ENCODE measurements at regions not wholly inside any gene's neighbourhood (a gene's known extent, or its start where the extent isn't known, plus 50 kb on each side); places are given as distances from the start of the nearest gene placed in this dataset.

DNA sequence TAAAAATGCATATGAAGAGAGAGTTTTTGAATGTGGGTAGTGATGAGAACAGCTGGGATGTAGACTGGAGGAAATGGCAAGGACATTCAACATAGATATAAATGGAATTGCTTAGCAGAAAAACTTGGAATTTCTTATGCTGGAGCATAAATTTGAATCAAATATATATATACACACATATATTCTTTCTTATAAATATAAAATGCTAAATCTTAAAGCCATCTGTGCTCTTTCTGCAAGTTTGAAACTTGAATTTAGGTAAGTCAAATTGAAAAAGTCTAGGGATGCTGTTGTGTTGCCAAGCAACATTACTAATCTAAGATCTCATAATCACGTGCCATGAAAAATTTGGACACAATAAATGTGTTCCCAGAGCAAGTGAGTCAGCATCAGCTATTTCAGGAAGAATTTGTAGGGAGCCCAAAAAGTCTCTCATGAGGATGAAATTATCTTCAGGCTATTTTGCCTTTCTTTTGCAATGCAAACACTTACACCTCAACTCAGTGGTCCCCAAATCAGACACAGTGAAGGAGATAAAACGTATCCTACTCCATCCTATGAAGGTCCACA lies 58.4 kb upstream of the ALDH1A1 start:
- no peak for DNase-seq

DNA sequence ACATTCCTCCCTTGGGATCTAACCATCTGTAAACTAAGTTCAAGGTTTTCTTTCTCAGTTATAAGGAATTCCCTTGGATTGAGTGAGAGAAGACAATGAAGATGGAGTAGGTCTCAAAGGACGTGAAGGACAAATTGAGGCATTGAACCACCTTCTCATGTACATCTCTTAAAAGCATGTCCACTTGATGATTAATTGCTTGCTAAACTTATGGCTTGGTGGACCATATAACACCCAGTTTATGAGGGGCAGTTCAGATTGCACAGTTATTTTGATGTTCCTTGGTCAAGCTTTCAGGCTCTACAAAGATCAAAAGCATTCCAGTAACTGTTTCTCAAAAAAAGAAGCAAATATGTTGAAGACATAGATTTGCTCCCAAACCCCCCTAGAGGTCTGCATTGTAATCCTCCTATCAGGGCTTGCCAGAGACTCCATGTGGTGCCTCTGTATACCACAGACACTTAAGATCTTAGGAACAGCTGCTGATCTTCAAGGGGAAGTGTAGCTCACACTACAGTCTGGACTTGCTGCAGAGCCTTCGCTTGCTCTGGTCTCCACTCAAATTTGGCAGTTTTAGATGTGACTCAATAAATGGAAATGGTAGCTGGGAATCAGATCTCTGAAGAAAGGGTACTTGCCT lies 56.9 kb upstream of the ALDH1A1 start:
- DNase-seq, result no peak

DNA sequence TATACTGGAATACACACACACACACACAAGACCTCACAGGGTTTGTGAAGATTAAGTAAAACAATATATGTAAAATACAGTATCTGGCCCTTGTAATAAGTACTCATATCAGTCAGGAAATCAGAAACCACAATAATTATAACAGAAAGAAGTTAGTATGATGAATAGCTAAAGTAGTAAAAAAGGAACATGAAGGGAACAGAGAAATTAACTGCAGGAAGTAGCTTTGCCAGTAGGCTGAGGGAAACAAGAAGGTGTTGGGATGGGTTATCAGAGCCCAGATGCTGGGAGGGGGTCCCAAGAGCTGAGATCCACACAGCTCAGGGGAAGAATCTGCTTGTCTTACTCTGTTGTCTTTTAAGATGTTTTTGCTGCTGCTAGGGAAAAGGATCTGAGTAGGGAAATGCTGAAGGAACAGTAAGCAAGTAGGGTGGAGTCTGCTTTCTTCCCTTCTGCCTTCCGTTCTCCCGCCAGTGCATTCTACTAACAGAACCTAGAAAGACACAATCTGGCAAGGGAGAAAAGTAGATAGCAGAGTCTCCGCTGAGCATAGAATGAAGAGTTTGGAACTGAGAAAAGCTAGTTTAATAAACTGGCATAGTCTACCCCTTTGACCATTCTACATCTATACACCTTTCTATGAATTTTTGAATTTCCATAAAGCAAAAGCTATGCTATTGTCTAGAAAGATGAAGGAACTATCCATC lies 55.3 kb upstream of the ALDH1A1 start:
- no peak for DNase-seq

DNA sequence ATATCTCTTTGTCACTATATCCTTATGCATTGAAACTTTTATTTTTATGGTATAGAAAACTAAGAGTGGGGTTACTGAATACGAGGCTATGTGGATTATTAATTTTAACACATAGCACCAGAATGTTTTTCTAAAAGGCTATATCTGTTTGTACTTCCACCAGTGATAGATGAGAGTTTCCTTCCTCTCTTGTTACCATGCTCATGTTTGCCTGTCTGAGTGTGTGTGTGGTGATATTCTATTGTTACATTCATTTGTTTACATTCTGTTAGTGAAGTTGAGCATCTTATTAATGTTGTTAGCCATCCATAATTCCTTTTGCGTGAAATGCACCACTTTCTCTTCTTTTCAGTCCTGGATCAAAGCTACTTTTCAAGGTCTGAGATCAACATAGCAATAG lies 54.1 kb upstream of the ALDH1A1 start:
- DNase-seq, result no peak

Measured in islet precursor cell (in vitro differentiated cells).